Glutamatergic neuron (in vitro differentiated cells): ENCODE measurements at regions not wholly inside any gene's neighbourhood (a gene's known extent, or its start where the extent isn't known, plus 50 kb on each side); places are given as distances from the start of the nearest gene placed in this dataset.

ENCODE experiments used
- DNase-seq: peaks from one replicate; pipeline ENCODE4 v3.0.0; 2022
- H3K27ac Mint-ChIP-seq: one replicate; pipeline ENCODE4 v1.8.0; 2020; ENCODE audit warnings: mild to moderate bottlenecking, mixed read lengths, inconsistent platforms; ENCODE audit not compliant: unreplicated experiment
- H3K27me3 Mint-ChIP-seq: one replicate; pipeline ENCODE4 v1.8.0; 2020; ENCODE audit warnings: mild to moderate bottlenecking, moderate library complexity, mixed read lengths, inconsistent platforms; ENCODE audit not compliant: unreplicated experiment
- H3K36me3 Mint-ChIP-seq: one replicate; pipeline ENCODE4 v1.8.0; 2020; ENCODE audit warnings: mild to moderate bottlenecking, mixed read lengths, inconsistent platforms; ENCODE audit not compliant: unreplicated experiment
- H3K4me1 Mint-ChIP-seq: one replicate; pipeline ENCODE4 v1.8.0; 2020; ENCODE audit warnings: mild to moderate bottlenecking, low read depth, mixed read lengths, inconsistent platforms; ENCODE audit not compliant: unreplicated experiment
- H3K4me3 Mint-ChIP-seq: one replicate; pipeline ENCODE4 v1.8.0; 2020; ENCODE audit warnings: mild to moderate bottlenecking, mixed read lengths, inconsistent platforms; ENCODE audit not compliant: unreplicated experiment
- H3K9me3 Mint-ChIP-seq: one replicate; pipeline ENCODE4 v1.8.0; 2020; ENCODE audit warnings: mild to moderate bottlenecking, moderate library complexity, mixed read lengths, inconsistent platforms; ENCODE audit not compliant: unreplicated experiment
- TF ChIP-seq, protein P1 (sequence below): fragments of 200-600 bp; sonication (generic); IDR thresholded peaks from one replicate; pipeline ENCODE4 v1.5.0; 2021; ENCODE audit not compliant: partially characterized antibody, unreplicated experiment

DNA sequence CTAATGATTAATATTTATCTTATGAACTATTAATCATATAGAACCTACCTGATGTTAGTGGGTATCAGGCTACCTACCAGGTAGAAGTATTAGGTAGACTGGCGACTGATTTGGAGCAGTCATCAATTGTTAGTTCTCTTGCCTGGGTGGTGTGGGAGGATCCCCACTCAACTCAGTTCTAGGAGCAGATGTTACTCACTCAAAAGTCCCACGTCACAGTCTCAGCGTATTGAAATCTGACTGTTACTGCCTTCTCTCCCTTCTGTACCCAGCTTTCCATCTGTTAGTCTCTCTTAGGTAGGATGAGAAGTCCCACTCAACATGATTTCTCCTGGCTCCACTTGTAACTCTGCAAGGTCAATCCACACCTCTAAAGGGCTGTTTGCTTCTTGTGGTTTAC is 102.7 kb downstream of the OLFM4 start:
- H3K4me3 Mint-ChIP-seq = no peak overlapping the region
- H3K4me1 Mint-ChIP-seq = peaks cover 14% of the 10 kb centered on the region
- no peaks in the 10 kb centered on the region for H3K27me3 Mint-ChIP-seq
- H3K9me3 Mint-ChIP-seq = peaks cover 6% of the 10 kb centered on the region
- DNase-seq = no peak
- H3K36me3 Mint-ChIP-seq = no peaks in the 10 kb centered on the region
- no peak overlapping the region for H3K27ac Mint-ChIP-seq
- TF ChIP-seq, protein P1, sequence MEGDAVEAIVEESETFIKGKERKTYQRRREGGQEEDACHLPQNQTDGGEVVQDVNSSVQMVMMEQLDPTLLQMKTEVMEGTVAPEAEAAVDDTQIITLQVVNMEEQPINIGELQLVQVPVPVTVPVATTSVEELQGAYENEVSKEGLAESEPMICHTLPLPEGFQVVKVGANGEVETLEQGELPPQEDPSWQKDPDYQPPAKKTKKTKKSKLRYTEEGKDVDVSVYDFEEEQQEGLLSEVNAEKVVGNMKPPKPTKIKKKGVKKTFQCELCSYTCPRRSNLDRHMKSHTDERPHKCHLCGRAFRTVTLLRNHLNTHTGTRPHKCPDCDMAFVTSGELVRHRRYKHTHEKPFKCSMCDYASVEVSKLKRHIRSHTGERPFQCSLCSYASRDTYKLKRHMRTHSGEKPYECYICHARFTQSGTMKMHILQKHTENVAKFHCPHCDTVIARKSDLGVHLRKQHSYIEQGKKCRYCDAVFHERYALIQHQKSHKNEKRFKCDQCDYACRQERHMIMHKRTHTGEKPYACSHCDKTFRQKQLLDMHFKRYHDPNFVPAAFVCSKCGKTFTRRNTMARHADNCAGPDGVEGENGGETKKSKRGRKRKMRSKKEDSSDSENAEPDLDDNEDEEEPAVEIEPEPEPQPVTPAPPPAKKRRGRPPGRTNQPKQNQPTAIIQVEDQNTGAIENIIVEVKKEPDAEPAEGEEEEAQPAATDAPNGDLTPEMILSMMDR = no peak

DNA sequence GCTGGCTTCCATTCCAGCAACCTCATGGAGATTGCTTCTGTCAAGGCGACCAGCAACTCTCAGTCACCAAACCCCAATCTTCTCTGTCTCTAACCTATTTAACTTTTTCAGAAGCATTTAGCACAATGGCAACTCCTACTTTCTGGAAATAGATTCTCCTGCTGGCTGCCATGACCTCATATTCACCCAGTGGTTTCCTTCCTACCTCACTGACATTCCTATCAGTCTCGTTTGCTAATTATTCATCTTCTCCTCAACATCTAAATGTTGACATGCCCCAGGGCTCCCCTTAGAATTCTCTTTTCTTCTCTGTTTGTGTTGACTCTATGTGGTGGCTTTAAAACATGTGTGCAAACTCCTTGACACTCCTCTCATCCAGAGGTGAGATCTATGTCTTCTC is 106.7 kb downstream of the OLFM4 start:
- Mint-ChIP-seq H3K27me3 (no peaks in the 10 kb centered on the region), H3K27ac (no peak overlapping the region), H3K36me3 (no peaks in the 10 kb centered on the region), H3K4me3 (no peak overlapping the region), H3K4me1 (peaks cover 7% of the 10 kb centered on the region), H3K9me3 (peaks cover 4% of the 10 kb centered on the region)
- DNase-seq = no peak
- TF ChIP-seq, protein P1 = no peak

DNA sequence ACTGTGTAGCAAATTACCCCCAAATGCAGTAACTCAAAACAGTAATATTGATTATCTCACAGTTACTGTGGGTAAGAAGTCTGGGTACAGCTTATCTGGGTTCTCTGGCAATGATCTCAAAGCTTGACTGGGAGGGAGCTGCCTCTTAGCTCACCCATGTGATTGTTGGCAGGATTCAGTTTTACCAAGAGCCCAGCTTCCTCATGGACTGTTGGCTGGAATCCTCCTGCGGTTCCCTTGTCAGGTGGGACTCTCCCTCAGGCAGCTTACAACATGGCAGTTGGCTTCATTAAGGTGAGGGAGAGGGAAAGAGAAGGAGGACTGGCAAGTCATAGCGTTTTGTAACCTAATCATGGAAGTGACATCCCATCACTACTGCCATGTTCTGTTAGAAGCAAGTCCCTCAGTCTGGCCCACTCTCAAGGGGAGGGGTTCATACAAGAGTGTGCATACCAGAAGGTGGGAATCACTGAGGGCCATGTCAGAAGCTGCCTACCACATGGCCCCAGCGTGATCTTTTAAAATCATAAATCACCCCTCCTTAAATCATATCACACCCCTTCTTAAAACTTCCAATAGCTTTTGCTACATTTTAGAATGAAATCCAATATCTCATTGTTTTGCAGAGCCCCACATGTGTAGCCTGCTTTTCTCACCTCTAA is 108.1 kb downstream of the OLFM4 start:
- no peaks in the 10 kb centered on the region for H3K27me3 Mint-ChIP-seq
- no peaks in the 10 kb centered on the region for H3K36me3 Mint-ChIP-seq
- H3K4me1 Mint-ChIP-seq = peaks cover 4% of the 10 kb centered on the region
- H3K4me3 Mint-ChIP-seq = no peak overlapping the region
- no peak overlapping the region for H3K27ac Mint-ChIP-seq
- no peak for DNase-seq
- peaks cover 4% of the 10 kb centered on the region for H3K9me3 Mint-ChIP-seq
- TF ChIP-seq, protein P1 = no peak

DNA sequence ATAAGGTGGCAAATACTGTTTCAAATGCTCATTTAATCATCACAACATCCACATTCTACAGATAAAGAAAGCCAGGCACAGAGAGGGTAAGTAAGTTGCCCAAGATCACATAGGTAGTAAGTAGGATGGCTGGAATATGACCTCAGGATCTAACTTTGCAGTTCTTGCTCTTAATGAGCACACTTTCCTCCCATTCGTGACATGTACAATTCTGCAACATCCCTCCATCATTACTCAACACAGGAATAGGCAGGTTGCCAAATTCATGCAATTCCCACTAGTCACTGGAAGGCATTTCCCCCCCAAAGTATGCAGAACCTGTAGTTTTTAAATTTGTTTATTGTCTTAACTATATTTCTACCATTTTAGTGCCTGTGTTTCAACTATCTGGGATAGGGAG is 109.2 kb downstream of the OLFM4 start:
- no peak for DNase-seq
- Mint-ChIP-seq H3K9me3 (peaks cover 2% of the 10 kb centered on the region), H3K4me3 (no peak overlapping the region), H3K4me1 (no peaks in the 10 kb centered on the region), H3K36me3 (no peaks in the 10 kb centered on the region), H3K27me3 (no peaks in the 10 kb centered on the region), H3K27ac (no peak overlapping the region)
- TF ChIP-seq, protein P1 = no peak

DNA sequence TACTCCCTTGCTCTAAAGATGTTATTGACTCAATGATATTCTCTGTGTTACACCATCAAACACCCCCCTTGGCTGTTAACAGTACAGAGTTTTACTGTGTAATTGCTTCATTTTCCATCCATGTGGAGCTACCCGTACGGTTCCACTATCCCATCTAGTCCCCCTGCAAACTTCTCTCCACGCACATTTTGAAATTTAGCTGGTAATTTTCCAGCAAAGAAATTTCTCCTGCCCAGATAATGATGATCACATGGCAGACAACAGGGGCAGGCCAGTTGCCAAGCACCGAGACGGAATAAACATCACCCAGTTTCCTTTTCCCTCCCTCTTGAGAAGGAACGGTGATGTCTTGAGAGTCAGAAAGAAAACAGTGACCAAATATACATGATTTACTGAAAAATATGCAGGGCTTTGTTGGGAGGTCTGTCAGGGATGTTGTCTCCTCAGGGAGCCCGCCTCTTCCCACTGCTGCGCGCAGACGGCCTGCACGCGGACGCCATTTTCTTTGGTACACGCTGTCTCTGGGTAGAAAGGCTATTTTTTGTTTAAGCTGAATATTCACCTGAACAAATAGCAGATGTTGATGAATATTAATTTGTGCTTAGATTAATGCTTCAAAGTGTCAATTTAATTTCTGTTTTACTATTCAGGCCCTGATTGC is 109.9 kb downstream of the OLFM4 start:
- Mint-ChIP-seq H3K27me3 (no peaks in the 10 kb centered on the region), H3K4me1 (no peaks in the 10 kb centered on the region), H3K36me3 (no peaks in the 10 kb centered on the region), H3K9me3 (peaks cover 2% of the 10 kb centered on the region), H3K4me3 (no peak overlapping the region), H3K27ac (no peak overlapping the region)
- DNase-seq = no peak
- TF ChIP-seq, protein P1 = no peak
